ENCODE measurements at regions not wholly inside any gene's neighbourhood (a gene's known extent, or its start where the extent isn't known, plus 50 kb on each side); places are given as distances from the start of the nearest gene placed in this dataset.

DNA sequence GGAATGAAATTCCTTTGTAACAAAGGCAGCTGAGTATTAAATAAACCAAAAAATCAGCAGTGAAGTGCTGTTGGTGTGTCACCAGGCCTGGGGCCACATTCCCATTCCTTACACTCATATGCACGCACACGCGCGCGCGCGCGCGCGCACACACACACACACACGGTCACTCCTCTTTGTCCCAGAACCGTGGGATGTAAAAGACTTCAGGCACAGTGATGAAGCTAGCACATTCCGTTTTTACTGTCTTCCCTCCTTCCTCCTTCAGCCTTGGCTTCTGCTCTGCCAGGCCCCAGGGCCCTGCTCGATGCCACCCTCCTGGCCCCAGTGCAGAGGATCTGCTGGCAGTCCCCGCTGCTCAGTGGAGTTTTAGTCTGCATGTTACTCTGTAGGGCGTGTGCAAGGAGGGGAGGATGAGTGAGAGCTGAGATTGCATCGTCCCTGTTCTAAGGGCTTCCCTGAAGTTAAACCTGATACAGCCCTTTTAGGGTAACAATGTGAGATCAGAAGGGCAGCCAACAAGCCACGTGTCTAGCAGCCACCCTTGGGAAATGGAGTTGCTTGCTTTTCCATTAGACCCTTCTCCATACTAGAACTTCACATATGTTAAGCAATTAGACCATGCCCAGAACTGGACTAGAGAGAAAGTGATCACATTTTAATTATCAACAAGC is 71.7 kb upstream of the WDR26 start:
- DNase-seq = no peak
- intact Hi-C loops (cut with DNase I; ENCODE audit: low total_unique reads) = no loop called here
- H3K27ac ChIP-seq = no peak overlapping the region
- TF ChIP-seq, protein P1, sequence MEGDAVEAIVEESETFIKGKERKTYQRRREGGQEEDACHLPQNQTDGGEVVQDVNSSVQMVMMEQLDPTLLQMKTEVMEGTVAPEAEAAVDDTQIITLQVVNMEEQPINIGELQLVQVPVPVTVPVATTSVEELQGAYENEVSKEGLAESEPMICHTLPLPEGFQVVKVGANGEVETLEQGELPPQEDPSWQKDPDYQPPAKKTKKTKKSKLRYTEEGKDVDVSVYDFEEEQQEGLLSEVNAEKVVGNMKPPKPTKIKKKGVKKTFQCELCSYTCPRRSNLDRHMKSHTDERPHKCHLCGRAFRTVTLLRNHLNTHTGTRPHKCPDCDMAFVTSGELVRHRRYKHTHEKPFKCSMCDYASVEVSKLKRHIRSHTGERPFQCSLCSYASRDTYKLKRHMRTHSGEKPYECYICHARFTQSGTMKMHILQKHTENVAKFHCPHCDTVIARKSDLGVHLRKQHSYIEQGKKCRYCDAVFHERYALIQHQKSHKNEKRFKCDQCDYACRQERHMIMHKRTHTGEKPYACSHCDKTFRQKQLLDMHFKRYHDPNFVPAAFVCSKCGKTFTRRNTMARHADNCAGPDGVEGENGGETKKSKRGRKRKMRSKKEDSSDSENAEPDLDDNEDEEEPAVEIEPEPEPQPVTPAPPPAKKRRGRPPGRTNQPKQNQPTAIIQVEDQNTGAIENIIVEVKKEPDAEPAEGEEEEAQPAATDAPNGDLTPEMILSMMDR (IDR thresholded peaks at IDR 0.05) = no peak
- no peaks in the 10 kb centered on the region for H3K9me3 ChIP-seq
- H3K4me1 ChIP-seq = peaks cover 0 to 31% (median 22%) of the 10 kb centered on the region in 4 donors
- no peak overlapping the region for H3K4me3 ChIP-seq
- no peaks in the 10 kb centered on the region for H3K36me3 ChIP-seq
- H3K27me3 ChIP-seq = no peaks in the 10 kb centered on the region

GRCh38 chr1:224507771-224508523 is 73.3 kb upstream of the WDR26 start:
- DNase-seq = no peak
- H3K36me3 ChIP-seq = no peaks in the 10 kb centered on the region
- H3K27me3 ChIP-seq = no peaks in the 10 kb centered on the region
- TF ChIP-seq, protein P1 (IDR thresholded peaks at IDR 0.05) = no peak
- no peaks in the 10 kb centered on the region for H3K9me3 ChIP-seq
- intact Hi-C loops (cut with DNase I; ENCODE audit: low total_unique reads) = no loop called here
- no peak overlapping the region for H3K27ac ChIP-seq
- no peak overlapping the region for H3K4me3 ChIP-seq
- peaks cover 0 to 18% (median 16%) of the 10 kb centered on the region in 4 donors for H3K4me1 ChIP-seq

GRCh38 chr1:224509907-224510306 is 75.3 kb upstream of the WDR26 start:
- intact Hi-C loops (cut with DNase I; ENCODE audit: low total_unique reads) = loop anchor here (10.0 kb wide), 1 partner anchor 415 kb away; the partner anchor contains the start of gene DNAH14
- H3K36me3 ChIP-seq = no peaks in the 10 kb centered on the region
- H3K27ac ChIP-seq = no peak overlapping the region
- H3K27me3 ChIP-seq = no peaks in the 10 kb centered on the region
- peaks cover 0 to 5% (median 0%) of the 10 kb centered on the region in 4 donors for H3K4me1 ChIP-seq
- no peaks in the 10 kb centered on the region for H3K9me3 ChIP-seq
- TF ChIP-seq, protein P1 (IDR thresholded peaks at IDR 0.05) = no peak
- no peak overlapping the region for H3K4me3 ChIP-seq
- no peak for DNase-seq

DNA sequence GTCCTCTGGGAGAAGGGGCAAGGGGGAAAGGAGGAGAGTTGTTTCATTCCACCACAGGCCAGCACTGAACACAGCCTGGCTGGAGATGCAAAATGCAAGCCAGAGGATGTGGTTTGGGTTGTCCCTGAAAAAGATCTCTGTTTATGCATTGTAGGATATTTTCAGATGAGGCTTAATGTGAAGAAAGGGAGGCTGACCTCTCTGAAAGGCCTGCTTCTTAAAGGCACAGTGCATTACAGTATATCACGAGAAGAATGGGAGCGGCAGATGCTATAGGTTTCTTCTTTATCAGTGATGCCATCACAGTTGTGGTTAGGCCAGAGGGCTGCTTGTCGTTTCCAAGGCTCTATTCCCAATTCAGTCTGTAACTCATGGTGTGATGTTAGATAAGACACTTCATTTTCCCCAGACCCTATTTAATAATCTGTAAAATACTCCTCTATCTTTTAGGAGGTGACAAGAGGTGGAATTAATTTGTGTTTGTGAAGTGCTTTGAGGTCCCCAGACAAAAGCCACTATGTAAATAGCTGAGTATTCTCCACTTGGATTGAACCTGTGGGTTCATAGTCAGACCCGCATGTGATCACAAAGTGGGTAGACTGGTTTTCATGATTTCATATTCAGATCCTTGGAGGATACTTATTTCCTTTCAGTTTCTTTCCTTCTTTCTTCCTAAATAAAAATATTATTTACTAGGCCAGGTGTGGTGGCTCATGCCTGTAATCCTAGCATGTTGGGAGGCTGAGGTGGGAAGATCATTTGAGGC is 76.5 kb upstream of the WDR26 start:
- H3K4me1 ChIP-seq = peaks cover 0 to 5% (median 0%) of the 10 kb centered on the region in 4 donors
- H3K9me3 ChIP-seq = no peaks in the 10 kb centered on the region
- no peaks in the 10 kb centered on the region for H3K27me3 ChIP-seq
- no peaks in the 10 kb centered on the region for H3K36me3 ChIP-seq
- TF ChIP-seq, protein P1 (IDR thresholded peaks at IDR 0.05) = no peak
- intact Hi-C loops (cut with DNase I; ENCODE audit: low total_unique reads) = loop anchor here (10.0 kb wide), 1 partner anchor 414 kb away; the partner anchor contains the start of gene DNAH14
- no peak overlapping the region for H3K4me3 ChIP-seq
- H3K27ac ChIP-seq = no peak overlapping the region
- DNase-seq = no peak

DNA sequence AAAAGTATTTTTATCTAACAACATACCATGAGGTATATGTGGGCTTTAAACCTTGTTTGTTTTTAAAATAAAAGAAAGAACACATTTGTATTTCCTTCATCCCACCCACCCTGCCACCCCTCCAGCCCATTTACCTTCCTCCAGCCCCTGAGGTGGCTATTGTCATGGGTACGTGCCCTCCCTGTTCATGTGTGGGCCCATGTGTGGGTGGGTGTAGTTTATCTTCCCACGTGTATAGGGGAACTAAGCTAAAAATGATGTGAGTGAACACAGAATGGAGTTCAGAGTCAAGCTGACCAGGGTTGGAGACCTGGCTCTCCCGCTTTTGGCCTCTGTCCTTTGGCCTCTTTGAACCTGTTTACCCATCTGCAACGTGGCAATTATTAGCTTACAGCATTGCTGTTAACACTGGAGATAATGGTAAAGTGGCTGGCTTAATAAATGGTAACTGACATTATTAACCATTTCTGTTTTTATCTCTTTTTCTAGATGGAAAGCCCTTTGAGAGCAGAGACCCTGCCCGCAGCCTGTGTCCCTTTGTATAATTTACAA is 78.1 kb upstream of the WDR26 start:
- intact Hi-C loops (cut with DNase I; ENCODE audit: low total_unique reads) = loop anchor here (10.0 kb wide), 1 partner anchor 412 kb away; the partner anchor contains the start of gene DNAH14
- no peaks in the 10 kb centered on the region for H3K27me3 ChIP-seq
- no peak overlapping the region for H3K4me3 ChIP-seq
- TF ChIP-seq, protein P1 (IDR thresholded peaks at IDR 0.05) = no peak
- no peak for DNase-seq
- no peak overlapping the region for H3K27ac ChIP-seq
- no peaks in the 10 kb centered on the region for H3K9me3 ChIP-seq
- H3K4me1 ChIP-seq = peaks cover 0 to 5% (median 0%) of the 10 kb centered on the region in 4 donors
- no peaks in the 10 kb centered on the region for H3K36me3 ChIP-seq
